ENCODE measurements at regions not wholly inside any gene's neighbourhood (a gene's known extent, or its start where the extent isn't known, plus 50 kb on each side); places are given as distances from the start of the nearest gene placed in this dataset.
"Not testable (repeated sequence)": the region's sequence is repeated elsewhere in the genome, so short reads cannot be mapped to it uniquely, and the experiment has no call there.

DNA sequence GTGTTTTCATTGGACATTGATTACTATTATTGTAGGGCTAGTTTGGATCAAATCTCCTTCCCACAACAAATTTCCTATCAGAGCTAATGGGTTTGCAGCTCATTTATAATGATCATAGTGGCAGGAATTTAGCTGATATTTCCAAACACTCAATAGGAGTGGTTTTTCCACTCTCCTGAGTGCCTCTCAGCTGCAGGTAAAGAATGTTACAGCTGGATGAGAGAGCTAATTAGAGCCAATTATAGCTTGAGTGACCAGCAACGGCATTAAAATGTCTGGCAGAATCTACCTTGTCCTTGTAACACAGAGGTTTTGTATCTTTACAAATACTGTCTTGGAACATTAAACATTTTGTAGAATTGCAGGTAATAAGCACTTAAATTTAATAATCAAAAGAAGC lies 602.8 kb upstream of the EPHA5 start:
- DNase-seq (ENCODE audit: low read depth): no peak

DNA sequence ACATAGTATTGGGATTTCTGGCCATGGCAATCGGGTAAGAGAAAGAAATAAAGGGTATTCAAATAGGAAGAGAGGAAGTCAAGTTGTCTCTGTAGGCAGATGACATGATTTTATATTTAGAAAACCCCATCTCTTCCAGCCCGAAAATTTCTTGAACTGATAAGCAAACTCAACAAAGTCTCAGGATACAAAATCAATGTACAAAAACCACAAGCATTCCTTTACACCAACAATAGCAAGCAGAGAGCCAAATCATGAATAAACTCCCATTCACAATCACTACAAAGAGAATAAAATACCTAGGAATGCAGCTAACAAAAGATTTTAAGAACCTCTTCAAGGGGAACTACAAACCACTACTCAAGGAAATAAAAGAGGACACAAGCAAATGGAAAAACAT lies 600.1 kb upstream of the EPHA5 start:
- not testable (repeated sequence) for DNase-seq (ENCODE audit: low read depth)

GRCh38 chr4:66266554-66266953 lies 596.3 kb upstream of the EPHA5 start:
- not testable (repeated sequence) for DNase-seq (ENCODE audit: low read depth)

- no peak for DNase-seq (ENCODE audit: low read depth)
Observed at GRCh38 chr4:66266035-66266434, 595.7 kb upstream of the EPHA5 start.

DNA sequence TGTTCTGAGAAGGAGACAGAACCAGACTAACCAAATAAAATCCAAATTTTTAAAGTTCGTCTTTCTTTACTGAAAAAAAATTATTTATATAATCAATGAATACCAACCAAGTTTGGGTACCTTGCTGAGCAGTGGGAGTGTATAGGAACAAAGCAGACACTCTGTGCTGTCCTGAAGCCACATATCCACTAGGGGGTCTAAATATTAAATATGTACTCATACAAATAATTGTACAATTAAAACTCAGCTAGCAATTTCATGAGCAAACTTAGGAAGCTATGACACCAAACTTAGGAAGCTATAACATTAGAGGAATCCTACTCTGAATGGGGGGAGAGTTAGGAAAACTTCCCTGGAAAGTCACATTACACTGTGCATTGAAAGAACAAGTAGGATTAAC lies 582.0 kb upstream of the EPHA5 start:
- no peak for DNase-seq (ENCODE audit: low read depth)

- DNase-seq (ENCODE audit: low read depth): no peak
Observed at GRCh38 chr4:66246643-66247042, 576.4 kb upstream of the EPHA5 start.

DNA sequence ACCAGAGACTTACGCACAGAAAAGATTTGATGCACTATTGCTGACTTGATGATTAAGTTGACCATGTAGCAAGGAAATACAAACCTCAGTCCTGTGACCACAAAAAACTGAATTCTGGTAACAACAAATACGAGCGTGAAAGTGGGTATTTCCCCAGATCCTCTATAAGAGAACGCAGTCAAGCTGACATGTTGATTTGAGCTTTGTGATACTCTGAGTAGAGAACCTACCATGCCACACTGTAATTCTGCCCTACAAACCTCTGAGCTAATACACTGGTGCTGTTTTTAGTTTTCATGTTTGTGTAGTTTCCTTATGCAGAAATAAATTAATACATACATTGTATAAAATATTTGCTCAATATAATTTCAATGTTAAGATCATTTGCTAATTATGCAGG lies 565.6 kb upstream of the EPHA5 start:
- DNase-seq (ENCODE audit: low read depth): no peak

GRCh38 chr4:66229885-66230284 lies 559.6 kb upstream of the EPHA5 start:
- no peak for DNase-seq (ENCODE audit: low read depth)

DNA sequence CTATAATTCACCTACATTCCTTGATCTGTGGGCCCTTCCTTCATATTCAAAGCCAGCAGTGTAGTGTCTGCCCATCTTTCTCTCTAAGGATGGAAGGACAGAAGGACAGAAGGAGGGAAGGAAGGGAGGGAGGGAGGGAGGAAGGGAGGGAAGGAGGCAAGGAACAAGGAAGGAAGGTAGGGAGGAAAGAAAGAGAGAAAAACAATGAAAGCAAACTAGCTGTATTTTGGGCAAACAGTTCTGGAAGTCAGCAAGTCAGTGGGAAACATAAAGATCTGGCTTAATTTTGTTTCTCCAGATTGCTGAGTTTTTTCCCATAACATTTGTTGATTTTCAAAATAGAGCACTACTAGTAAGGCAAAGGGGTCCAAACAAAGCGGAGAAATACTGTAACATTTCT lies 555.2 kb upstream of the EPHA5 start:
- DNase-seq (ENCODE audit: low read depth): no peak

- no peak for DNase-seq (ENCODE audit: low read depth)
Observed at GRCh38 chr4:66223068-66223703, 552.9 kb upstream of the EPHA5 start.

DNA sequence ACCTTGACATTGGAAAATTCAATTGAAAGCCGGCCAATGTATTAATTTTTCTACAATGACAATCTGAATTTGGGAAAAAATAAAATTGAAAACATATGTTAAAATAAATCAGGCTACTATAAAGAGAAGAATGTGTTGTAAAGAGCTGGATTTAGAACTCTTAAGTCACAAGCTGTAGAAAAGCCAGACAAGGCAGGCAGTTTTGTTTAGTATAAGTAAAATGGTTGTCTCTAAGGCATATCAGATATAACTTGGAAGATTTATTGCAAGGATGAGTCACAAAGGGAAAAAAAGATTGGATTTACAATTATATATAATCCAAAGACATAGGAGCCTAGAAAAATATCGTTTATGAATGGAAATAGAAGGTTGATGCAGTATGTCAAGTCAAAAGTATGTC lies 549.1 kb upstream of the EPHA5 start:
- DNase-seq (ENCODE audit: low read depth): no peak

DNA sequence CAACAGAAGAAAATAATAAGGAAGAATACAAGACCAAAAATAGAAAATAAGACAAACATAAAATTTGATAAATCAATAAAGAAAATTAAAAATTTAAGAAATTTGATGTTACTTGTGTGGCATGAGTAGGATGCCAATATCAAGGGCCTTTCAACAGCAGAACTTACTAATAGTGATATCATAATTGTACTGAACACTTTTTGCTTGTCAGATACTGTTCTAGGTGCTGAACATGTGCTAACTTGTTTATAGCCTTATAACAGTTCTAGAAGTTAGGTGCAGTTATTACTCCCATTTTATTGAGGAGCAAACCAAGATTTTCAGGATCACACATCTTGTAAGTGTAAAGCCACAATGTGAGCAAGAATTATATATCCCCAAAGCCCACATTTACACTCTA lies 546.0 kb upstream of the EPHA5 start:
- no peak for DNase-seq (ENCODE audit: low read depth)

DNA sequence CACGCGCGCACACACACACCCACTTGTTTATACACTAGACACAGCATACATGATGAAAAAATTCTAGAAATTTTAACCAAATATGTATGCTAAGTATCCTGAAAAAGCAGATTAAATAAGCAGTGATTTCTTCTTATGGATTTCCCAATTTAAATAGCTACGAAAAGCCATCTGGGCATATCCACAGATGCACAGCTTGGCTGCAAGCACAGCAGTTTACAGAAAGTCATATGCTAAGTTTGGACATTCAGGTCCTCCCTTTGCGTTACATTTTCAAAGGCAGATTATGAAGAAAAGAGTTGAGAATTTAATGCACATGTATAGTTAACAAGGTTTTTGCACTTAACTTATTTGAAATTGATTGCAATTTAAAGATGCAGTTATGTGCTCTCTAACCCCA lies 542.2 kb upstream of the EPHA5 start:
- DNase-seq (ENCODE audit: low read depth): no peak

DNA sequence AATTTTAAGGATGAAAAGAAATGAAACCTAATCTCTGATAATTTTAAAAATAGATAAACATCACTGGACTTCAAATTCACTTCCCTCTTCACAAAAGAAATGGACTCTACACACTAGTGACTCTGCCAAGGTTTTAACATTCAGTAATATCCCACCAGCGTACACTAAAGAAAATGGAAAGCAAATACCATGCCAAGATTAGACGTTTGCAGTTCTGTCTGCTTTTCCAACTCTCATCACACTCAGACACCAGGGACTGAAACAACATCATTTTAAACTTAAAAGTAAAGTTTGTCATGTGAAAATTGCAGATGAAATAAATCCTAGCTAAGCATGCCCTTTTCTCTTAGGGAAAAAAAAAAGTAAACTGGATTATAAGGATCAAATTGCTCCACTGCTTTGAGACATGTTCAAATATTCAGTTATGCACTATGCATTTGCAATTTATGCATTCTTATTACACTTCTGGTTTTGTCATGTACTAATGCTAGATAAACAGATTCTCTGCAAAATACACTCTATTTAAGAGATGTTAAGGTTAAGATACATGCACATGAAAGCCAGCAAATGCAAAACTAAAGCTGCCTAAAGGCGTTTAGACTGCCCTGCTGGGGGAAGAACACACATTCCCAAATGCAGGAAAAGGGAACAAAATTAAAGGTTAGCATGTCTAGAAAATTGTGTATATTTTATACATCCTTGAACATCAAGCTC lies 534.4 kb upstream of the EPHA5 start:
- no peak for DNase-seq (ENCODE audit: low read depth)

DNA sequence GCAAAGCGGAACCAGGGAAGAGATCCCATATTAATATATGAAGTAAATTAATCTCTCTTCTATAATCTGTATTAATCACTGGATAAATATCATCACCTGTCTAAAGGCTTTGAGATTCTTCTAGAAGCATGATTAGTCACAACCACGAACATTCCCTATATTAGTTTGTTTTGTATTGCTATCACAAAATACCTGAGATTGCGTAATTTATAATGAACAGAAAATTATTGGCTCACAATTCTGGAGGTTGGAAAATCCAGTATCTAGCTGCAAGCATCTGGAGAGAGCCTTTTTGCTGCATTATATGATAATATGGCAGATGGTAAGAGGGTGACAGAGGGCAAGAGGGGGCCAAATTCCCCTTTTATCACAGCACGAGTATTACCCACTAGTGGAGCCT lies 532.6 kb upstream of the EPHA5 start:
- no peak for DNase-seq (ENCODE audit: low read depth)

DNA sequence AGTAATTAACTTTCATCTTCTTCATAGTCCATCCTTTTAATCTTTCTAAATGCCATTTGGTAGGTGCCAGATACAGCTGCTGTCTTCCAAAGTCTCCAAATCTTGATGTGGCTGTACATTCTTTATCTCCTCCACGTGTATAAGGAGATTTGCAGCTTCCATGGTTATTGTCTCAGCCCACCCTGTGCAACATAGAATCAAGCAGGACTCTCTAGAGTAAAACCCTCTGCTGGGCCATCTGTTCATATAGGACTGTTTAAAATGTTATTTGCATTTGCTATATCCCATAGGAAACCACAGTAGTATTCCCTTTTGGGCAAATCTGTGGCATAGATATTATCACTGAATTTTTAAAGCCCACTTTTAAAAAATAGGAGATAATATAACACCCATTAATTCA lies 527.2 kb upstream of the EPHA5 start:
- no peak for DNase-seq (ENCODE audit: low read depth)

DNA sequence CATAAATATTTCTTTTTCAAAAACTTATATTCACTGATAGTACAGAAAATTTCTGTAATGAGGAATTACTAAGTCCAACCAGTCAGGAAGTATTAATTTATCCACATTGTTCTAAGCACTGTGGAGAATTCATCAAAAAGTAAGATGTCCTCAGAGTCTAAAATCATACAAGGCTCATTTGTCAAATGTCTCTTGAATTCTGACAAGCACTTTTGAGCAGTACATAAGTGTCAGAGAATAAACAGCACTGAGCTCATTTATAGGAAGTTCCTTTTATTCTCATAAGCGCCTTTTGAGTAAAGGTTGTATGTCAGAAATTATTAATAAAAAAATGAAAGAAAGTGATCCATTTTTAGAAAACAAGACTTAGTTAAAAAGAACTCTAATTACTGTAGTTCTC lies 523.2 kb upstream of the EPHA5 start:
- DNase-seq (ENCODE audit: low read depth): no peak

DNA sequence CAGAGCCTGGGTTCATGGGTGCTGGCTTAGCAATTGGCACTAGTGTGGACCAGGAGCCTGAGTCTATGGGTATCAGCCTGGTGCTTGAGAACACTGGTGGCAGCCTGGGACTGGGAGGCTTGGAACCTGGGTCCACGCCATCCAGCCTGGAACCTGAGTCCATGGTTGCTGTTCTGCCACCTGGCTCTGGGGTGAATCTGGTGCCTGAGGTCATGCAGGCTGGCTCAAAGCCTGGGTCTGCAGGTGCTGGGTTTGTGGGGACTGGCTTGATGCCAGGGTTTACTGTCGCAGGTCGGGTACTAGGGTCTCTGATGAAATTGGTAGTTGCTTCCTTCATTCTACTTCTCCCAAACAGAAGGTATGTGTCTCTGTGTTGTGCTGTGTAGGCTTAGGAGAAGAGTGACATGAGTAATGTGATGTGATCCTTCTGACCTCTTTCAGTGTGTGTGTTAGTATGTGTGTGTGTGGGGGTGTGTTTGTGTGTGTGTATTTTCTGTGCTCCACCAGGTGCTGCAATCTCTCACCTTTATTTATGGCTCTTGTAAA lies 517.0 kb upstream of the EPHA5 start:
- DNase-seq (ENCODE audit: low read depth): no peak

DNA sequence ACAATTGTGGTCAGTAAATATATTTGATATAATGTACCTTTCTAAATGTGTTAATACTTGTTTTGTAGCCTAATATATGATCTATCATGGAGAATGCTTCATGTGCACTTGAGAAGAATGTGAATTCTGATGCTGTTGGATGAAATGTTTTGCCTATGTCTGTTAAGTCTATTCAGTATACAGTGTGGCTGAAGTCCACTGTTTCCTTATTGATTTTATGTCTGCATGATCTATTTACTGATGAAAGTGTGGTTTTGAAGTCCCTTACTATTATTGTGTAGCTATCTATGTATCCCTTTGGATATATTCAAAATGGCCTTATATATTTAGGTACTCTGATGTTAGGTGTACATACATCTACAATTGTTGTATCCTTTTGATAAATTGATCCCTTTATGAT lies 515.8 kb upstream of the EPHA5 start:
- DNase-seq (ENCODE audit: low read depth): no peak

DNA sequence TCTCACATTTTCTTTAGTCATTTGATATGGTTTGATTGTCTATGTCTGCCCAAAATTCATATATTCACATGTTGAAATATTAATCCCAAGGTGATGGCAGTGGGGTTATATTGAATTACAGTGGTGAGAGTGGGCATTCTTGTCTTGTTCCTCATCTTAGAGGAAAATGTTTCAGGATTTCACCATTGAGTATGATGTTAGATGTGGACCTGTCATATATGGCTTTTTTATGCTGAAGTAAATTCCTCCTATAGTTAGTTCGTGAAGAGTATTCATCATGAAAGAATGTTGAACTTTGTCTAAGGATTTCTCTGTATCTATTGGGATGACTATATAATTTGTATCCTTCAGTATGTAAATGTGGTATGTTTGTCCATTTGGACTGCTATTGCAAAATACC lies 512.3 kb upstream of the EPHA5 start:
- DNase-seq (ENCODE audit: low read depth): no peak

DNA sequence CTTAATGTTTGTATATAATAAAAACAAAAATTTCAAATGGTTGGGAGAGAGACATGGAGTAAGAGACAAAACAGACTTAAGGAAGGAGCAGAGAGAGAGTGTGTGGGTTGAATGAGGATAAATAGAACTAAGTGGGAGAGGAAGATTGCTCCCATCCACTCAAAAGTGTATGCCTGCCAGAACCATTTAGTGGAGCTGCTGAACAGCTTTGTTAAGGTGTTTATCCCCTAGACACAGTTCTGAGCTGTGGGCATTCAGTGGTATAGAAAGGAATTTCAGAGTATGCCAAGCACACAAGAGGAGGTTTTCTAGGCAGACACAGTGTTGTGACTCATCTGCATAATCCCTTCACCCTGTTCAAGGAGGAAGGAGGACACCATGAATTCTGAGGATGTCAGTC lies 508.6 kb upstream of the EPHA5 start:
- DNase-seq (ENCODE audit: low read depth): no peak

DNA sequence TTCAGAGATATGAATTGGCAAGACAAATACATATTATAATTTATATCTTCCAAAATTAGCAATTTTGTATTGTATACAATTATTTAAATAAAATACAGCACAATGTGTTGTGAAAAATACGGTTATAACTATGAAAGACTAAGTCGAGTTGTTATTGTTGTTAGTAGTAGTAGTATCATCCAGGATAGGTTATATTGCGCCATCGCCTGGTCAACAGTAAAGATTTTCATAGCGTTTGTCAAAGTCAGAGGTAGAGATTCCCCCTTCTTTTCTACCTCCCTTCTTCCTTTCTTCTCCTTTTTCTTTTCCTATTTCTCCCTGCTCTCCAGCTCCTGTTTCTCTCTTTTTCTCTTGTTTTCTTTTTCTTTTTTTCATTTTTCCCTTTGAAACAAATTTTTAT lies 499.1 kb upstream of the EPHA5 start:
- no peak for DNase-seq (ENCODE audit: low read depth)

- DNase-seq (ENCODE audit: low read depth): no peak
Observed at GRCh38 chr4:66164869-66165268, 494.6 kb upstream of the EPHA5 start.

DNA sequence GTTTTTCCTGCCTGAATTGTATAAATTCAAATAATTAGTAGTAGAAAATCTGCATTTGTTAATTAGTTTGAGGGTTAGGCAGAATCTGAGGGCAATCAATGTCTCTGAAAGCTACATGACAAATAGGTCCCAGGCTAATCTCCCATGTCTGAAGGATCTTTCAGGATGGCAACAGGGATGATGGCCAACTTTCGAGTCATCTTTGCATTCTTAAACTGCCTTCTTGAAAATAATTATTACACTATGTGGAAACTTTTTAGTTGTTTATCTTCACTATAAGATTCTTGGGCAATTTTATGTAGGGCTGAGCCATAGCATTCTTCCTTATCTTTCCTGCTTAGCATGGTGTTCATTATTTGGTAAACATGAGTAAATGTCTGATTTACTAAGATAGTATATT lies 490.3 kb upstream of the EPHA5 start:
- no peak for DNase-seq (ENCODE audit: low read depth)
